ENCODE measurements at regions not wholly inside any gene's neighbourhood (a gene's known extent, or its start where the extent isn't known, plus 50 kb on each side); places are given as distances from the start of the nearest gene placed in this dataset.
"Not testable (repeated sequence)": the region's sequence is repeated elsewhere in the genome, so short reads cannot be mapped to it uniquely, and the experiment has no call there.

DNA sequence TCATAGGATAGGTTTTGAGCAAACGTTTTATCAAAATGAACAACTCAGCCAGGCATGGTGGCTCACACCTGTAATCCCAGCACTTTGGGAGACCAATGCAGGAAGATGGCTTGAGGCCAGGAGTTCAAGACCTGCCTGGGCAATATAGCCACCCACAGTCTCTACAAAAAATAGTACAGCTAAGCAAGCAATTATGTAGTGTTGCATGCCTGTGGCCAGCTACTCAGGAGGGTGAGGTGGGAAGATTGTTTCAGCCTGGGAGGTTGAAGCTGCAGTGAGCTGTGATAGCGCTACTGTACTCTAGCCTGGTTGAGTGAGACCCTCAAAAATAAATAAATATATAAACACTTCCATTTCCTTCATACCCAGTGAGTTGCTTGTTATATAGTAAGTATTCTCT, 67.1 kb downstream of the LSMEM1 start:
- CTCF ChIA-PET, result no interaction called here
- no TSS peak for BruUV-seq (replicated peaks)
- intact Hi-C loops (cut with micrococcal nuclease; ENCODE audit: unreplicated experiment), result no loop called here

DNA sequence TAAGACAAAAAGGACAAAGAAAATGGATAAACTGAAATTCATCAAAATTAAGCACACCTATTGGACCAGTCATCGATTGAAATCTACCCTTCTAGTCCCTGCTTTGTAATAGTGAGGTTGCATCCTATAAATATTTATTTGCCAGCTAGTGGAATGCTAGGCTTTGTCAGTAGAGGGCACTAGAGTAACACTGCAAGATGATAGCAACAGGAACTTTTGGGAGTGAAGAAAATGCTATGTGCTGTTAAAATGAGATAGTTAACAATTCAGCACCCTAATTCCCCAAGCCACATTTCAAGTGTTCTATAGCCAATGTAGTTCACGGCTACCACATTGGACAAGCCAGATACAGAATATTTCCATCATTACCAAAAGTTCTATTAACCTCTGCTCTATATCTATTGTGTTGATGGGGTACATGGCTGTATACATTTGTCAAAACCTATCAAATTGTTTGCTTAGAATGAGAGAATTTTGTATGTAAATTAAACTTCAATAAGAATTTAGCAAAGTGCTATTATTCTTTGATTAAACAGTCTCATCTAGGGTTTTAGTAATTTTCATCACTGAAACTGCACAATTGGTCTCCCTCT, 69.8 kb downstream of the LSMEM1 start:
- intact Hi-C loops (cut with micrococcal nuclease; ENCODE audit: unreplicated experiment) (loop anchor here (2.0 to 5.0 kb wide), 3 partner anchors 318 to 872 kb away; no protein-coding TSS in a partner anchor), in situ Hi-C loops (cut with HindIII; ENCODE audit: low pct_unique_long_range_greater_than_20kb, low sequenced_read_pairs) (no loop called here)
- no TSS peak for BruUV-seq (replicated peaks)
- TF ChIP-seq, protein P1, sequence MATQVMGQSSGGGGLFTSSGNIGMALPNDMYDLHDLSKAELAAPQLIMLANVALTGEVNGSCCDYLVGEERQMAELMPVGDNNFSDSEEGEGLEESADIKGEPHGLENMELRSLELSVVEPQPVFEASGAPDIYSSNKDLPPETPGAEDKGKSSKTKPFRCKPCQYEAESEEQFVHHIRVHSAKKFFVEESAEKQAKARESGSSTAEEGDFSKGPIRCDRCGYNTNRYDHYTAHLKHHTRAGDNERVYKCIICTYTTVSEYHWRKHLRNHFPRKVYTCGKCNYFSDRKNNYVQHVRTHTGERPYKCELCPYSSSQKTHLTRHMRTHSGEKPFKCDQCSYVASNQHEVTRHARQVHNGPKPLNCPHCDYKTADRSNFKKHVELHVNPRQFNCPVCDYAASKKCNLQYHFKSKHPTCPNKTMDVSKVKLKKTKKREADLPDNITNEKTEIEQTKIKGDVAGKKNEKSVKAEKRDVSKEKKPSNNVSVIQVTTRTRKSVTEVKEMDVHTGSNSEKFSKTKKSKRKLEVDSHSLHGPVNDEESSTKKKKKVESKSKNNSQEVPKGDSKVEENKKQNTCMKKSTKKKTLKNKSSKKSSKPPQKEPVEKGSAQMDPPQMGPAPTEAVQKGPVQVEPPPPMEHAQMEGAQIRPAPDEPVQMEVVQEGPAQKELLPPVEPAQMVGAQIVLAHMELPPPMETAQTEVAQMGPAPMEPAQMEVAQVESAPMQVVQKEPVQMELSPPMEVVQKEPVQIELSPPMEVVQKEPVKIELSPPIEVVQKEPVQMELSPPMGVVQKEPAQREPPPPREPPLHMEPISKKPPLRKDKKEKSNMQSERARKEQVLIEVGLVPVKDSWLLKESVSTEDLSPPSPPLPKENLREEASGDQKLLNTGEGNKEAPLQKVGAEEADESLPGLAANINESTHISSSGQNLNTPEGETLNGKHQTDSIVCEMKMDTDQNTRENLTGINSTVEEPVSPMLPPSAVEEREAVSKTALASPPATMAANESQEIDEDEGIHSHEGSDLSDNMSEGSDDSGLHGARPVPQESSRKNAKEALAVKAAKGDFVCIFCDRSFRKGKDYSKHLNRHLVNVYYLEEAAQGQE (IDR thresholded peaks at IDR 0.05; ENCODE audit: insufficient read depth in 1 of 2, low read depth in 2 of 2, low read length in 1 of 2), result no peak
- TF ChIP-seq, protein P2, sequence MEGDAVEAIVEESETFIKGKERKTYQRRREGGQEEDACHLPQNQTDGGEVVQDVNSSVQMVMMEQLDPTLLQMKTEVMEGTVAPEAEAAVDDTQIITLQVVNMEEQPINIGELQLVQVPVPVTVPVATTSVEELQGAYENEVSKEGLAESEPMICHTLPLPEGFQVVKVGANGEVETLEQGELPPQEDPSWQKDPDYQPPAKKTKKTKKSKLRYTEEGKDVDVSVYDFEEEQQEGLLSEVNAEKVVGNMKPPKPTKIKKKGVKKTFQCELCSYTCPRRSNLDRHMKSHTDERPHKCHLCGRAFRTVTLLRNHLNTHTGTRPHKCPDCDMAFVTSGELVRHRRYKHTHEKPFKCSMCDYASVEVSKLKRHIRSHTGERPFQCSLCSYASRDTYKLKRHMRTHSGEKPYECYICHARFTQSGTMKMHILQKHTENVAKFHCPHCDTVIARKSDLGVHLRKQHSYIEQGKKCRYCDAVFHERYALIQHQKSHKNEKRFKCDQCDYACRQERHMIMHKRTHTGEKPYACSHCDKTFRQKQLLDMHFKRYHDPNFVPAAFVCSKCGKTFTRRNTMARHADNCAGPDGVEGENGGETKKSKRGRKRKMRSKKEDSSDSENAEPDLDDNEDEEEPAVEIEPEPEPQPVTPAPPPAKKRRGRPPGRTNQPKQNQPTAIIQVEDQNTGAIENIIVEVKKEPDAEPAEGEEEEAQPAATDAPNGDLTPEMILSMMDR (IDR thresholded peaks at IDR 0.05), result peak; percentile 88
- TF ChIP-seq POLR2AphosphoS5 (IDR thresholded peaks at IDR 0.05; ENCODE audit: low read depth, low read length) (no peak), SIN3A (IDR thresholded peaks at IDR 0.05; ENCODE audit: borderline replicate concordance, insufficient read depth, low read depth, low read length) (no peak)
- H3K4me1 ChIP-seq (ENCODE audit: control insufficient read depth, insufficient read depth, low read length), result no peaks in the 10 kb centered on the region
- no peaks in the 10 kb centered on the region for H3K27me3 ChIP-seq (ENCODE audit: control insufficient read depth, insufficient read depth, low read length)
- H3K4me3 ChIP-seq (ENCODE audit: low read depth in 2 of 2, low read length in 2 of 2), result no peak overlapping the region
- POLR2A ChIA-PET, result no interaction called here
- DNase-seq (ENCODE audit: low read depth, low spot score), result peak; percentile 72
- H3K27ac ChIP-seq (ENCODE audit: low read length), result no peak overlapping the region
- CTCF ChIA-PET, result interaction anchor here (0.8 kb wide), 1 partner anchor 871 kb away, joined by 3 read pairs; no protein-coding TSS in a partner anchor
- ATAC-seq, result peak; percentile 85
- no peaks in the 10 kb centered on the region for H3K36me3 ChIP-seq (ENCODE audit: control insufficient read depth, insufficient read depth, low read length)
- no peaks in the 10 kb centered on the region for H3K9me3 ChIP-seq (ENCODE audit: control insufficient read depth, insufficient read depth, low read depth, low read length)

More for the DNA sequence above, 67.1 kb downstream of the LSMEM1 start:
- Histone ChIP-seq H3K4me1 (ENCODE audit: control insufficient read depth, insufficient read depth, low read length) (no peaks in the 10 kb centered on the region), H3K27me3 (ENCODE audit: control insufficient read depth, insufficient read depth, low read length) (no peaks in the 10 kb centered on the region), H3K27ac (ENCODE audit: low read length) (no peak overlapping the region), H3K36me3 (ENCODE audit: control insufficient read depth, insufficient read depth, low read length) (no peaks in the 10 kb centered on the region), H3K9me3 (ENCODE audit: control insufficient read depth, insufficient read depth, low read depth, low read length) (no peaks in the 10 kb centered on the region), H3K4me3 (ENCODE audit: low read depth in 2 of 2, low read length in 2 of 2) (no peak overlapping the region)
- ATAC-seq (no peak), DNase-seq (ENCODE audit: low read depth, low spot score) (no peak)
- TF ChIP-seq POLR2AphosphoS5 (IDR thresholded peaks at IDR 0.05; ENCODE audit: low read depth, low read length) (no peak), TCF7L2 (IDR thresholded peaks at IDR 0.05; ENCODE audit: low read depth, low read length) (no peak), SIN3A (IDR thresholded peaks at IDR 0.05; ENCODE audit: borderline replicate concordance, insufficient read depth, low read depth, low read length) (no peak)
- TF ChIP-seq, protein P2 (IDR thresholded peaks at IDR 0.05), result no peak
- TF ChIP-seq, protein P1 (IDR thresholded peaks at IDR 0.05; ENCODE audit: insufficient read depth in 1 of 2, low read depth in 2 of 2, low read length in 1 of 2), result no peak
- in situ Hi-C loops (cut with HindIII; ENCODE audit: low pct_unique_long_range_greater_than_20kb, low sequenced_read_pairs), result no loop called here
- POLR2A ChIA-PET, result no interaction called here

DNA sequence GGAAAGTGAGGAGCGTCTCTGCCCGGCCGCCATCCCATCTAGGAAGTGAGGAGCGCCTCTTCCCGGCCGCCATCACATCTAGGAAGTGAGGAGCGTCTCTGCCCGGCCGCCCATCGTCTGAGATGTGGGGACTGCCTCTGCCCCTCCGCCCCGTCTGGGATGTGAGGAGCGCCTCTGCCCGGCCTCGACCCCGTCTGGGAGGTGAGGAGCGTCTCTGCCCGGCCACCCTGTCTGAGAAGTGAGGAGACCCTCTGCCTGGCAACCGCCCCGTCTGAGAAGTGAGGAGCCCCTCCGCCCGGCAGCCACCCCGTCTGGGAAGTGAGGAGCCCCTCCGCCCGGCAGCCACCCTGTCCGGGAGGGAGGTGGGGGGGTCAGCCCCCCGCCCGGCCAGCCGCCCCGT, 70.7 kb downstream of the LSMEM1 start:
- in situ Hi-C loops (cut with HindIII; ENCODE audit: low pct_unique_long_range_greater_than_20kb, low sequenced_read_pairs); ATAC-seq; H3K27me3 ChIP-seq (ENCODE audit: control insufficient read depth, insufficient read depth, low read length): not testable (repeated sequence)

More for the DNA sequence above, 70.7 kb downstream of the LSMEM1 start:
- H3K9me3 ChIP-seq (ENCODE audit: control insufficient read depth, insufficient read depth, low read depth, low read length); H3K4me1 ChIP-seq (ENCODE audit: control insufficient read depth, insufficient read depth, low read length); H3K27ac ChIP-seq (ENCODE audit: low read length); POLR2A ChIA-PET; DNase-seq (ENCODE audit: low read depth, low spot score); H3K4me3 ChIP-seq (ENCODE audit: low read depth in 2 of 2, low read length in 2 of 2); CTCF ChIA-PET; BruUV-seq (replicated peaks); H3K36me3 ChIP-seq (ENCODE audit: control insufficient read depth, insufficient read depth, low read length): not testable (repeated sequence)
- intact Hi-C loops (cut with micrococcal nuclease; ENCODE audit: unreplicated experiment), result loop anchor here (2.0 to 5.0 kb wide), 3 partner anchors 317 to 871 kb away; no protein-coding TSS in a partner anchor

All from Panc1 (cell line).